Stimulated activated naive B cell treated with anti-CD40 and anti-IgM and Interleukin-4, amounts not matched to agents 10 μg/mL and 1 μg/mL and 100 μg/mL, for 72 hours (primary cell): ENCODE measurements at regions not wholly inside any gene's neighbourhood (a gene's known extent, or its start where the extent isn't known, plus 50 kb on each side); places are given as distances from the start of the nearest gene placed in this dataset.

Experiments used
- ATAC-seq, 2 donors: fragments of 150-1000 bp; cut with Tn5 transposase; replicated peaks; 2 replicates each; pipeline ENCODE4 v1.10.0; 2021; ENCODE audit warnings: moderate library complexity in 1 of 2
- DNase-seq: peaks from one replicate; pipeline ENCODE4 v3.0.0; 2021
- H3K27ac Mint-ChIP-seq: one replicate; pipeline ENCODE4 v1.8.0; 2022; ENCODE audit warnings: mild to moderate bottlenecking, mixed read lengths
- H3K27me3 Mint-ChIP-seq, 2 donors: one replicate each; pipeline ENCODE4 v1.8.0; 2022; ENCODE audit warnings: mixed read lengths in 2 of 2
- H3K36me3 Mint-ChIP-seq, 2 donors: one replicate each; pipeline ENCODE4 v1.8.0; 2022; ENCODE audit warnings: mixed read lengths in 2 of 2, mild to moderate bottlenecking in 1 of 2
- H3K4me1 Mint-ChIP-seq, 2 donors: one replicate each; pipeline ENCODE4 v1.8.0; 2022; ENCODE audit warnings: mixed read lengths in 2 of 2, mild to moderate bottlenecking in 1 of 2
- H3K4me3 Mint-ChIP-seq, 2 donors: one replicate each; pipeline ENCODE4 v1.8.0; 2022; ENCODE audit warnings: mild to moderate bottlenecking in 2 of 2, mixed read lengths in 2 of 2, moderate library complexity in 1 of 2
- H3K9me3 Mint-ChIP-seq, 2 donors: one replicate each; pipeline ENCODE4 v1.8.0; 2022; ENCODE audit warnings: mixed read lengths in 2 of 2, mild to moderate bottlenecking in 1 of 2

DNA sequence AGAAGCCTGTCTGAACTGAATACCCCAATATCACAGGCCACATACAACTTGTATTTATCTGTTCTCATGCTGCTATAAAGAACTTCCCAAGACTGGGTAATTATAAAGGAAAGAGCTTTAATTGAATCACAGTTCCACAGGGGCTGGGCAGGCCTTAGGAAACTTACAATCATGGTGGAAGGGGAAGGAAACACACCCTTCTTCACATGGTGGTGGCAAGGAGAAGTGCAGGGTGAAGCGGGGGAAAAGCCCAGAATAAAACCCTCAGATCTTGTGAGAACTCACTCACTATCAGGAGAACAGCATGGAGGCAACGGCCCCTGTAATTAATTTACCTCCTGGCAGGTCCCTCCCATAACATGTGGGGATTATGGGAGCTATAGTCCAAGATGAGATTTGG is 50.3 kb upstream of the FNDC1 start:
- H3K4me3 Mint-ChIP-seq, result no peak overlapping the region
- peaks cover 16 to 25% of the 10 kb centered on the region in 2 donors for H3K36me3 Mint-ChIP-seq
- DNase-seq (no peak), ATAC-seq (no peak)
- peak overlapping the region; percentile 79 for H3K27ac Mint-ChIP-seq
- peaks cover 68 to 95% of the 10 kb centered on the region in 2 donors for H3K4me1 Mint-ChIP-seq
- no peaks in the 10 kb centered on the region for H3K27me3 Mint-ChIP-seq
- H3K9me3 Mint-ChIP-seq, result peaks cover 11 to 16% of the 10 kb centered on the region in 2 donors

DNA sequence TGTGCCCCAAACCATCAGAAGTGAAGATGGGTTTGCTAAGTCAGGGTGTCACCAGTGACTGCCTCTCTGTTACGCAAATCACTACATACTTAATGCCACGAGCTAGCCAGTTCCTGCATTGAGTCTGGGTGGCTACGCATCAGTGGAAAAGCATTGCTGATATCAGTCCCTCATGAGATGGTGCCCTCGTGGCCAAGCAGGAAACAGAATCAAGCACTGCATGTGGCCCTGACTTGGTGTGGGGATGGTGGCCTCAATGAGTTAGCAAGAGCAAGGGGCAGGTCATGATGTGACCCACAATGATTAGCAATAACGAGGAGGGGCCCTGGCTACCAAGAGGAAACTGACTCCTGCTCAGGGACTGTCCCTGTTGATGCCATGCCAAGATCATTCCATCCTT is 51.6 kb upstream of the FNDC1 start:
- peaks cover 9% of the 10 kb centered on the region in 2 donors for H3K9me3 Mint-ChIP-seq
- peaks cover 67 to 94% of the 10 kb centered on the region in 2 donors for H3K4me1 Mint-ChIP-seq
- H3K36me3 Mint-ChIP-seq, result peaks cover 7 to 18% of the 10 kb centered on the region in 2 donors
- ATAC-seq (peak; percentile 82 to 86), DNase-seq (peak; percentile 78)
- H3K4me3 Mint-ChIP-seq, result peak overlapping the region; percentile 61 to 64
- H3K27ac Mint-ChIP-seq, result peak overlapping the region; percentile 99
- no peaks in the 10 kb centered on the region for H3K27me3 Mint-ChIP-seq

DNA sequence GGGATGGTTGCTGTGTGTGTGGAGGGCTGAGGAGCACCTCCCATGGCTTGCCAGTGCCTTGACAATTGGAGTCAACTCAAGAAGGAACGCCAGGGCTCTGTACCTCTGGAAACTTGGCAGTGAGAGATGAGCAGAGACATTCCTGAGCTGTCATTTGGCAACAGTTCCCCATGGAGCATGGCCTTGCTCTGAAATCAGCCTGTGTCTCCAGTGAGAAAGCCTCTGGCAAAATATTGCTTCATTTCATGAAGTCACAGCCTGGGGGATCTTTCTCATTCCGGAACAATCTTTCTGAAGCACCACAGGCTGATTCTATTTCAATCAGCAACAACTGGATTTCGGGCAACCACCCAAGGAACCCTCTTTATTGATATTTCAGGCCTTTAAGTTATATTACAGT is 52.2 kb upstream of the FNDC1 start:
- DNase-seq (no peak), ATAC-seq (no peak)
- Mint-ChIP-seq H3K4me3 (no peak overlapping the region), H3K36me3 (peaks cover 7 to 18% of the 10 kb centered on the region in 2 donors), H3K4me1 (peaks cover 67 to 90% of the 10 kb centered on the region in 2 donors), H3K27me3 (no peaks in the 10 kb centered on the region), H3K9me3 (peaks cover 9% of the 10 kb centered on the region in 2 donors), H3K27ac (peak overlapping the region; percentile 99)

DNA sequence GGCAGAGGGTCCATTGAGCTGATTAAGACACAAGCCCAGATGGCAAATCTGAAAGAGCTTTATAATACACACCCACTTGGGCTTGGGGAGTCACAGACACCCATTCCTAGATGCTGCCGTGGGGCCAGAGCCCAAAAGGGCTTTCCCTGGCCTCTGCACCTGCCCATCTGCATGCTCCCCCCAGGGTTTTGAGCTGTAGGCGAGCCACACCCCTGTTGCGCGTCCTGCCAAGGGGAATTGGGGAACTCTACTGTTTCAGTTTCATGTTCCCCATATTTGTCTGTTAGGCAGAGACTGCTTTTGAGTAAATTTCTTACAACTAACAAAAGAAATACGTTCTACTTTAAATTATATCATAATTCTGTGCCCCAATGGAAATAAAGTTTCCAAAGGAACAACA is 52.9 kb upstream of the FNDC1 start:
- peak; percentile 82 for DNase-seq
- Mint-ChIP-seq H3K4me3 (peak overlapping the region; percentile 52 to 65), H3K27ac (peak overlapping the region; percentile 99), H3K36me3 (peaks cover 7 to 18% of the 10 kb centered on the region in 2 donors), H3K9me3 (peaks cover 9% of the 10 kb centered on the region in 2 donors), H3K27me3 (no peaks in the 10 kb centered on the region), H3K4me1 (peaks cover 64 to 85% of the 10 kb centered on the region in 2 donors)
- ATAC-seq, result peak; percentile 73 to 74

DNA sequence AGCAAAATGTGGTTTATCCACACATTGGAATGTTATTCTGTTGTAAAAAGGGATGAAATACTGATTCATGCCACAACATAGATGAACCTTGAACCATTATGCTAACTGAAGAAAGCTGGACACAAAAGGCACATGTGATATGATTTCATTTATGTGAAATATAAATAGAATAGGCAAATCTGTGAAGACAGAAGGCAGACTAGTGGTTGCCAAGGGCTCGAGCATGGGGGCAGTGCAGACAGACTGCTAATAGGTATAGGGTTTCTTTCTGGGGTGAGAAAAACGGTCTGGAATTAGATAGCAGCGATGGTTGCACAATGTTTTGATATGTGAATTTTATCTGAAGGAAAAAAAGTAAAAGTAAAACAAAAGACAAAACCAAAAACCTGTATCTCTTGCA is 54.6 kb upstream of the FNDC1 start:
- Mint-ChIP-seq H3K4me3 (peak overlapping the region in 1 of 2 donors; percentile 19), H3K36me3 (peaks cover 4 to 10% of the 10 kb centered on the region in 2 donors), H3K27me3 (no peaks in the 10 kb centered on the region), H3K4me1 (peaks cover 60 to 83% of the 10 kb centered on the region in 2 donors), H3K9me3 (peaks cover 6% of the 10 kb centered on the region in 2 donors), H3K27ac (peak overlapping the region; percentile 81)
- no peak for ATAC-seq
- no peak for DNase-seq

DNA sequence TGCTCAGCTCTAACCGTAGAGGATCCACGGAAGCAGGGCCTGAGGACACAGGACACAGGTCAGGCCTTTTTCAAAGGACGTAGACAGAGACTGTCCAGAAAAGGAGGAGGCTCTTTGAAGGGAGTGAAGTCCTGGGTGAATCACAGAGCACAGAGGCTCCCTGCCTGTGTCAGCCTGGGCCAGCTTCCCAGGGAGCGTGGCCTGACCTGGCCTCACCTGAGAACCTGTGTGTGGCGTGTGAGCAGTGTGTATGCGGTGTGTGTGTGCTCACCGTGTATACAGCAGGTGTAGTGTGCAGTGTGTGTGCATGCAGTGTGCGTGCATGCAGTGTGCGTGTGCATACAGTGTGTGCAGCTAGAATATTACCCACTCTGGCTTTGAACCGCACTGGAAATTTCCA is 56.0 kb upstream of the FNDC1 start:
- Mint-ChIP-seq H3K9me3 (peaks cover 2 to 4% of the 10 kb centered on the region in 2 donors), H3K4me3 (no peak overlapping the region), H3K4me1 (peaks cover 54 to 84% of the 10 kb centered on the region in 2 donors), H3K27ac (no peak overlapping the region), H3K27me3 (no peaks in the 10 kb centered on the region), H3K36me3 (peaks cover 2 to 5% of the 10 kb centered on the region in 2 donors)
- ATAC-seq, result no peak
- DNase-seq, result no peak

DNA sequence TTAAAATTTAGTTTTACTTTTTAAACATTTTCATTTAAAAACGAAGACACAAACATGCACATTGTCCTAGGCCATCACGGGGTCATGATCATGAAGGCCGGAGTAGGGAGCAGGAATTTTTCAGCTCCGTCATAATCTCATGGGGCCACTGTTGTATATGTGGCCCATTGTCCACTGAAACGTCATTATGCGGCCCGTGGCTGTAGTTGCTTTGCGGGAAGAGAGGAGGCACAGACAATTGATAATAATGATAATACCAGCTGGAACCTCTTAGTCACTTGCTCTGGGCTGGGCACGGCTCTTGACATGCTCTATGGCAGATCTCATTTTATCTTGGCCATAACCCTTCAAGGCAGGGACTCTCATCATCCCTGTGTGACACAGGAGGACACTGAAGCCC is 56.5 kb upstream of the FNDC1 start:
- DNase-seq, result no peak
- Mint-ChIP-seq H3K27ac (no peak overlapping the region), H3K4me3 (no peak overlapping the region), H3K27me3 (no peaks in the 10 kb centered on the region), H3K36me3 (peaks cover 2 to 3% of the 10 kb centered on the region in 2 donors), H3K4me1 (peaks cover 56 to 84% of the 10 kb centered on the region in 2 donors), H3K9me3 (peaks cover 2 to 3% of the 10 kb centered on the region in 2 donors)
- ATAC-seq, result no peak

DNA sequence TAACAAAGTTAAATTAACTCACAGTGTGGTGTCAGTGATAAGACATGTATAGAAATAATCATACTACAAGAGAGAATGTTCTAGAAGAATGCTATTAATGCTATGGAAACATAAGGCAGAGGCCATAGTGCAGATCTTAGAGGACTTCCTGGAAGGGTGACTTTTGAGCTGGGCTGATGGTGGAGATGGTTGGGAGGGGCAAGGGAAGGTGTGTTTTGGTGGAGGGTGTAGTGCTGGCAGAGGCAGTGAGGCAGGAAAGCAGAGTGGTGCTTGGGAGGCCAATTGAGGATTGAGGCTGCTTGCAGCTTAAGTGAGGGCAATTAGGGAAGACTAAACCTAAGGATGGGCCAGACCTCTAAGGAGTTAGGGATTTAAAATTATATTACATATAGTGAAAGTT is 58.5 kb upstream of the FNDC1 start:
- ATAC-seq (no peak), DNase-seq (no peak)
- H3K4me1 Mint-ChIP-seq, result peaks cover 56 to 83% of the 10 kb centered on the region in 2 donors
- no peaks in the 10 kb centered on the region for H3K27me3 Mint-ChIP-seq
- H3K36me3 Mint-ChIP-seq, result no peaks in the 10 kb centered on the region
- no peak overlapping the region for H3K27ac Mint-ChIP-seq
- H3K4me3 Mint-ChIP-seq, result no peak overlapping the region
- H3K9me3 Mint-ChIP-seq, result no peaks in the 10 kb centered on the region

DNA sequence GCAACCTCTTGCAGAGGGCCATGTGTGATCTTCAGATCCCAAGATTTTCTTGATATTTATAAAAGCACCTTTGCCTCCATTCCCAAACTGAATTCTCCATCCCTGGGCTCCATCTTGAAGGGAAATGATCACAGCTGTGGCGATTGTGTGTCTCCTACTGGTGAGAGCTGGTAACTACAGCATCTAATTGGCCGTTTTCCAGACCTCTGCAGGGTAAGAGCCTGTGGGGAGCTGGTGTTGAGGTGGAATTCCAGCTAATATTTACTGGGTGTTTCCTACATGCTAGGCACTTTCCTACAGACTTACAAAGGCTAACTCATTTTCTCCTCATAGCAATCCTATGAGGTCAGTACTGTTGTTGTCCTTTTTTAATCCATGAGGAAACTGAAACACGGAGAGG is 59.2 kb upstream of the FNDC1 start:
- no peaks in the 10 kb centered on the region for H3K27me3 Mint-ChIP-seq
- peaks cover 58 to 83% of the 10 kb centered on the region in 2 donors for H3K4me1 Mint-ChIP-seq
- H3K36me3 Mint-ChIP-seq, result no peaks in the 10 kb centered on the region
- peak overlapping the region; percentile 37 for H3K27ac Mint-ChIP-seq
- DNase-seq, result no peak
- ATAC-seq, result no peak
- no peak overlapping the region for H3K4me3 Mint-ChIP-seq
- no peaks in the 10 kb centered on the region for H3K9me3 Mint-ChIP-seq

DNA sequence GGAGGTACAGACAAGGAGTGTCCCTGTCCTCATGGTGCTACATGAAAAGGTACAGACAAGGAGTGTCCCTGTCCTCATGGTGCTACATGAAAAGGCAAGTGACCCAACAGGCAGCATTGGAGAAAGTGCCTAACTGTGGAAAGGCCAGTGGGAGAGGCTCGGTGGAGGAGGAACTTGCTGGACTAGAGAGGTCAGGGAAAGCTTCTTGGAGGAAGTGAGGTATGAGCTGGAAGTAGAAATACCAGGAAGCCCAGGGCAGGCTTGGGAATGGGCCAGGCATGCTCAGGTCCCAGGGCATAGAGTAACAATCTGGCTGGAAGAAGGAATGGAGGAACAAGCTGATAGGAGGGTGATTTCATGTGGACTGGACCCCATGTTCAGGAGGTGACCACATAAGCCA is 59.8 kb upstream of the FNDC1 start:
- Mint-ChIP-seq H3K9me3 (no peaks in the 10 kb centered on the region), H3K4me1 (peaks cover 59 to 83% of the 10 kb centered on the region in 2 donors), H3K4me3 (no peak overlapping the region), H3K27me3 (no peaks in the 10 kb centered on the region), H3K27ac (peak overlapping the region; percentile 22), H3K36me3 (no peaks in the 10 kb centered on the region)
- DNase-seq (no peak), ATAC-seq (no peak)

DNA sequence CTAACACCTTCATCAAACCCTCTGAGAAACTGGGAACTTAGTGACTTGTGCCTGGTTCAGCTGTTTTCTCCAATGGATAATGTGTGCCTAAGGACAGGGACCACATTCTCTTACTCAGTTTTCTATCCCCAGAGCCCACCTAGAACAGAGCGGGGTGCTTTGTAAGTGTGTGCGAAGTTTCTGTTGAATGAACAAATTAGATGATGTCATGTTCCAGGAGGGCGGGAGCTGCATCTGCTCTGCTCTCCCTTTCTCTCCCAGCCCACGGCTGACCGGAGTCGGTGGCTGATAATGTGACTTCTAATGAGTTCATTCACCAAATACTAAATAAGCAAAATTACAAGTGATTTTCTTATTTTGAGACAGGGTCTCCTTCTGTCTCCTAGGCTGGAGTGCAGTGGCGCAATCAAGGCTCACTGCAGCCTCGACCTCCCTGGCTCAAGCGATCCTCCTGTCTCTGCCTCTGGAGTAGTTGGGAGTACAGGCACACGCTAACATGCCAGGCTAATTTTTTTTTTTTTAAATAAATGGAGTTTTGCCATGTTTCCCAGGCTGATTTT is 60.7 kb upstream of the FNDC1 start:
- Mint-ChIP-seq H3K9me3 (no peaks in the 10 kb centered on the region), H3K27ac (peak overlapping the region; percentile 82), H3K4me3 (no peak overlapping the region), H3K27me3 (no peaks in the 10 kb centered on the region), H3K36me3 (no peaks in the 10 kb centered on the region), H3K4me1 (peaks cover 59 to 83% of the 10 kb centered on the region in 2 donors)
- DNase-seq (no peak), ATAC-seq (no peak)

DNA sequence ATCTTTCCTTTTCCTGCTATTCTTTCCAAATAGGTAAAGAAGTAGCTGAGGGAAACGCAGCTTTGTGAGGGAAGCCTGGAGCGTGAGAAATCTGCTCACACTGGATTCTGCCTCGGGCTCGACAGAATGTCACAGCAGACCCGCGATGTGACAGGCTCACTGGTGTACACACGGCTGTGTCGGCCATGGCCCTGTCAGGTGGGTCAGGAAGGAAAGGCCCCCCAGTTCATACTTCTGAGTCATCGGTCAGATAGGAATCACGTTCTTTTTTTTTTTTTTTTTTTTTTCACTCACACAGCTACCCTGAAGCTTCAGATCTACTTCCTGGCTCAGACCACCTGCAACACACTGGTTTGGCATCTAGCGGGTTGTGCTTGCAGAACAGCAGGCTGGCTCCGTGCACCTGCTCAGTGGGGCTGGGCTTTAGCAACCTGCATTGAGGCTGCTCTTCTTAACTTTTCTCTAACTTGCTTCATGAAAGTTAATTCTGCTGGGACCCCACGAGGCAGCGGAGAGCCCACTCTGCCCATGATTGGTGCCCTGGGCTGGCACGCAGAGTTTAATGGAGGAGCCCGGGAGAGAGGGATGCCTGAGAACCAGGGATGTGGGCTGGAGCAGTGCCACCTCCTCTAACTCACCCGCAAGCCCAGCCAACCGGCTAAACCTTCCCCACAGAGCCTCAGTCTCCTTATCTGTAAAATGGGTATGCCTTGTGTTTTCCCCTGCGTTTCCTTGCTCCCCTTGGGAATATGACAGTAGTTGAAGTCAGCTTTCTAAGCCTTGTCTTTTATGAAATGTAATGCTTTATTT is 61.5 kb upstream of the FNDC1 start:
- H3K36me3 Mint-ChIP-seq, result no peaks in the 10 kb centered on the region
- no peak for DNase-seq

DNA sequence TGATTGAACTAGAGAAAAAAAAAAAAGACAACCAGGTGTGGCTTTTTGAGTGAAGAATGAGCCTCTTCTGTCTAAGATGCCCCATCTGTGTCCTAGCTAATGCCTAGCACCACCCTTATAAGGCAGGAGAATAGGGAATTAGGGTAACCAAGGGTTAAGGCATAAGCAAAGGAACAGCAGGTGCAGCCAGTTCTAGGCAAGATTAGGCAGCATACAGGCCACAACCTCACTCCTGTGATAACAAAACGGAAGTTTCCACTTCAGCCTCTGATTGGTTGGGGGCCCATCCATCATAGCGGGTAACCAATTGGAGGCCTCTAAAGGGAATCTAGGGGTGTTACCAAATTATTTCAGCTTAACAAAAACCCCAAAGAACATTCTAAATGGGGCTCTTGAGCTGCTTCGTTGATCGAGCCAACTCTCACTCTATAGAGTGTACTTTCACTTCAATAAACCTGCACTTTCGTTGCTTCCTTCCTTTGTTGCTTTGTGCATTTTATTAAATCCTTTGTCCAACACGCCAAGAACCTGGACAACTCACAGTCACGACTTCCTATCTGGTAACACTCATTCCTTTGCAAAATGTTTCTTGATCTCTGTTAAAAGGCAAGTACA is 61.9 kb upstream of the TAGAP start:
- H3K27ac Mint-ChIP-seq, result peak overlapping the region; percentile 96
- H3K9me3 Mint-ChIP-seq, result no peaks in the 10 kb centered on the region
- H3K36me3 Mint-ChIP-seq, result no peaks in the 10 kb centered on the region
- DNase-seq (peak; percentile 94), ATAC-seq (peak; percentile 79 to 81)
- peak overlapping the region; percentile 74 to 86 for H3K4me3 Mint-ChIP-seq
- H3K4me1 Mint-ChIP-seq, result peaks cover 69 to 92% of the 10 kb centered on the region in 2 donors
- no peaks in the 10 kb centered on the region for H3K27me3 Mint-ChIP-seq

More for the DNA sequence above, 61.5 kb upstream of the FNDC1 start:
- no peaks in the 10 kb centered on the region for H3K27me3 Mint-ChIP-seq
- peaks cover 61 to 82% of the 10 kb centered on the region in 2 donors for H3K4me1 Mint-ChIP-seq
- H3K4me3 Mint-ChIP-seq, result peak overlapping the region; percentile 74 to 86
- peak overlapping the region; percentile 96 for H3K27ac Mint-ChIP-seq
- no peaks in the 10 kb centered on the region for H3K9me3 Mint-ChIP-seq
- peak; percentile 53 to 55 for ATAC-seq

DNA sequence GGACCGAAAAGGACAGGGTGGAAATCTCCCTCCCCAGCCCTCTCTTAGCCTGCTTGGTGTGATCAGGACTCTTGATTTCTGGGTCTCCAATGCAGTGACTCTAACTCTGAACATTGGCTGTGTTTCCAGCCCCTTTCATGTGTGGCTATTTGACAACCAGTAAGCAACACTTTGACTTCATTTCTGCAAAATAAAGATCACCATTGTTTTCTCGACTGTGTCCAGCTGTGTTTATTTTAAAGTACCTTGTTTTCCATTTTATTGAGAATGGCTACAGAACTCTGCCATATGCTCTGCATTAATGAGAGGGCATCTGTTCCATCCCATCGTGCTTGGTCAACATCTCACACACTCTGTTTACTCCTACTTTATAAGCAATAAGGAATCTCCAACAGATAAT is 60.9 kb upstream of the TAGAP start:
- Mint-ChIP-seq H3K9me3 (no peaks in the 10 kb centered on the region), H3K4me1 (peaks cover 74 to 95% of the 10 kb centered on the region in 2 donors), H3K36me3 (no peaks in the 10 kb centered on the region), H3K27ac (peak overlapping the region; percentile 95), H3K4me3 (no peak overlapping the region), H3K27me3 (no peaks in the 10 kb centered on the region)
- no peak for DNase-seq
- no peak for ATAC-seq
